Heart right ventricle (tissue), 16 donors: ENCODE measurements at regions not wholly inside any gene's neighbourhood (a gene's known extent, or its start where the extent isn't known, plus 50 kb on each side); places are given as distances from the start of the nearest gene placed in this dataset.

Experiments used
- ATAC-seq, 8 donors: fragments of 200-7000 bp; cut with Tn5 transposase; one replicate each; pipeline ENCODE4 v1.9.1; 2020; ENCODE audit warnings: mild to moderate bottlenecking in 8 of 8, moderate library complexity in 8 of 8, moderate number of reproducible peaks in 1 of 8
- DNase-seq, 2 donors: peaks; one replicate each; pipeline ENCODE4 v3.0.0-alpha.2; 2020
- H3K27ac ChIP-seq, 10 donors: fragments of 200-600 bp; sonication (generic) in 2 of 10; one replicate each; pipeline versions ENCODE4 v1.5.0 to v1.8.0; 2020 to 2022; ENCODE audit warnings: mild to moderate bottlenecking in 3 of 10
- H3K27me3 ChIP-seq, 7 donors: fragments of 200-600 bp; one replicate each; pipeline ENCODE4 v1.8.0; 2021 to 2022; ENCODE audit warnings: mild to moderate bottlenecking in 2 of 7
- H3K36me3 ChIP-seq, 9 donors: fragments of 200-600 bp; sonication (generic) in 1 of 9; one replicate each; pipeline versions ENCODE4 v1.5.0 to v1.8.0; 2020 to 2022; ENCODE audit warnings: mild to moderate bottlenecking in 2 of 9
- H3K4me1 ChIP-seq, 9 donors: fragments of 200-600 bp; sonication (generic) in 1 of 9; one replicate each; pipeline versions ENCODE4 v1.5.0 to v1.8.0; 2020 to 2022; ENCODE audit warnings: mild to moderate bottlenecking in 4 of 9
- H3K4me3 ChIP-seq, 10 donors: fragments of 200-600 bp; sonication (generic) in 2 of 10; one replicate each; pipeline versions ENCODE4 v1.5.0 to v1.8.0; 2020 to 2022; ENCODE audit warnings: mild to moderate bottlenecking in 7 of 10, moderate library complexity in 2 of 10
- H3K9me3 ChIP-seq, 11 donors: fragments of 200-600 bp in 10 of 11; sonication (generic) in 2 of 11; one replicate each; pipeline versions ENCODE4 v1.5.0 to v1.8.0; 2013 to 2022; ENCODE audit warnings: mild to moderate bottlenecking in 2 of 11, control low read depth in 1 of 11, moderate library complexity in 1 of 11
- WGBS, 2 donors: extraction: QIAGEN DNeasy Blood & Tissue Kit; methylation state at CpG; one replicate each; pipeline ENCODE4 v1.1.7; 2013; ENCODE audit warnings: inconsistent platforms in 1 of 2; 5-methylcytosine and 5-hydroxymethylcytosine counted together
- intact Hi-C, 10 donors: fragments of 100-400 bp; cut with DNase I; formaldehyde crosslinking; loops; one replicate each; pipeline versions ENCODE4 v1.11.1 to v1.14.2; 2022
- TF ChIP-seq, protein P1 (sequence below), 9 donors: fragments of 200-600 bp; sonication (generic) in 2 of 9; IDR thresholded peaks; one replicate each; pipeline versions ENCODE4 v1.5.0 to v1.8.0; 2021 to 2022; ENCODE audit warnings: antibody characterized with exemption in 9 of 9, mild to moderate bottlenecking in 5 of 9, moderate library complexity in 1 of 9
- donor health status: Arrhythmogenic right ventricular cardiomyopathy.
- donor health status: ischemic (EF 13 %, LVEDD 7.1; RV severe dilation, severe dysfunction).
- donor health status: healthy with polysubstance abuse.
- donor health status: DM: no; HTN: yes; CAD: no.
- donor health status: DM: no; HTN: no; CAD: no.
- donor health status: ischemic (EF 25% LVEDD 6.9; RV normal size, moderate dysfunction).
- donor health status: ischemic (EF 25% LVEDD 5.7; RV mildly dilated, moderate dysfunction).
- donor health status: healthy.
- donor health status: DM: yes; HTN: yes; CAD: no.
- donor health status: Ischemic cardiomyopathy.
- donor health status: ischemic (EF 35%, LVEDD 5.7; RV mildly dilated, moderate dysfunction).
- donor health status: nonischemic (EF 11% LVEDD 7.7; RV severe dilation, severe dysfunction).
- donor health status: DM: yes; HTN: yes; CAD: no.
- donor health status: PGD.
- donor health status: ischemic (EF 29% LVEDD 5.4; RV normal size, mild dysfunction).
- donor health status: nonischemic (EF 23%, LVEDD 6.1; RV moderate dilation, normal function).

DNA sequence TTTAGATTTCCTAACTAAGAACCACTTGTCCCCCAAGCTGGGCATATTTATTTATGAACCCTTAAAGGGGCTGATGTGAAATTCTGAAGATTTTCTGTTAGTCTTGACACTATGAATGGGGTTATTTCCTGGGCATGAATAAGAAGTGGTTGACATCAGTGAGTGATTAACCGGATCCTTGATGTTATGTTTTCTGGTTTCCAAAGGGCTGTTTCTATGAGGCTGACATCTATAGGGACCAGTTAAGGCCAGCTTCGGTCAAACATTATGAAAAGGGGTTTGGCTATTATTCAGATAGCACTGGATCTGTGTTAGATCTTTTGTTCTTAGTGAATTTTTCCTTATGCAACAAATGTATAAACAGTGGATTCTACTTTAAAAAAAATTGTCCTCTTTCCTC, 443.7 kb upstream of the SPRED2 start:
- H3K9me3 ChIP-seq: no peaks in the 10 kb centered on the region
- TF ChIP-seq, protein P1, sequence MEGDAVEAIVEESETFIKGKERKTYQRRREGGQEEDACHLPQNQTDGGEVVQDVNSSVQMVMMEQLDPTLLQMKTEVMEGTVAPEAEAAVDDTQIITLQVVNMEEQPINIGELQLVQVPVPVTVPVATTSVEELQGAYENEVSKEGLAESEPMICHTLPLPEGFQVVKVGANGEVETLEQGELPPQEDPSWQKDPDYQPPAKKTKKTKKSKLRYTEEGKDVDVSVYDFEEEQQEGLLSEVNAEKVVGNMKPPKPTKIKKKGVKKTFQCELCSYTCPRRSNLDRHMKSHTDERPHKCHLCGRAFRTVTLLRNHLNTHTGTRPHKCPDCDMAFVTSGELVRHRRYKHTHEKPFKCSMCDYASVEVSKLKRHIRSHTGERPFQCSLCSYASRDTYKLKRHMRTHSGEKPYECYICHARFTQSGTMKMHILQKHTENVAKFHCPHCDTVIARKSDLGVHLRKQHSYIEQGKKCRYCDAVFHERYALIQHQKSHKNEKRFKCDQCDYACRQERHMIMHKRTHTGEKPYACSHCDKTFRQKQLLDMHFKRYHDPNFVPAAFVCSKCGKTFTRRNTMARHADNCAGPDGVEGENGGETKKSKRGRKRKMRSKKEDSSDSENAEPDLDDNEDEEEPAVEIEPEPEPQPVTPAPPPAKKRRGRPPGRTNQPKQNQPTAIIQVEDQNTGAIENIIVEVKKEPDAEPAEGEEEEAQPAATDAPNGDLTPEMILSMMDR (IDR thresholded peaks at IDR 0.05): no peak
- DNase-seq (no peak), ATAC-seq (no peak)
- intact Hi-C loops: no loop called here
- no peak overlapping the region for H3K4me3 ChIP-seq
- WGBS, 2 donors: 52% methylated on average over 2 of the region's 2 CpGs
- no peaks in the 10 kb centered on the region for H3K4me1 ChIP-seq
- no peak overlapping the region for H3K27ac ChIP-seq
- H3K36me3 ChIP-seq: no peaks in the 10 kb centered on the region
- H3K27me3 ChIP-seq: peaks cover 0 to 11% (median 2%) of the 10 kb centered on the region in 7 donors

GRCh38 chr2:65870826-65871225, 438.4 kb upstream of the SPRED2 start:
- Histone ChIP-seq H3K4me1 (no peaks in the 10 kb centered on the region), H3K27ac (no peak overlapping the region), H3K9me3 (no peaks in the 10 kb centered on the region), H3K27me3 (peaks cover 0 to 28% (median 9%) of the 10 kb centered on the region in 7 donors), H3K4me3 (no peak overlapping the region), H3K36me3 (no peaks in the 10 kb centered on the region)
- WGBS, 2 donors: 68 to 88% methylated on average over 2 of the region's 2 CpGs
- TF ChIP-seq, protein P1 (IDR thresholded peaks at IDR 0.05): no peak
- ATAC-seq (no peak), DNase-seq (no peak)
- intact Hi-C loops: no loop called here

DNA sequence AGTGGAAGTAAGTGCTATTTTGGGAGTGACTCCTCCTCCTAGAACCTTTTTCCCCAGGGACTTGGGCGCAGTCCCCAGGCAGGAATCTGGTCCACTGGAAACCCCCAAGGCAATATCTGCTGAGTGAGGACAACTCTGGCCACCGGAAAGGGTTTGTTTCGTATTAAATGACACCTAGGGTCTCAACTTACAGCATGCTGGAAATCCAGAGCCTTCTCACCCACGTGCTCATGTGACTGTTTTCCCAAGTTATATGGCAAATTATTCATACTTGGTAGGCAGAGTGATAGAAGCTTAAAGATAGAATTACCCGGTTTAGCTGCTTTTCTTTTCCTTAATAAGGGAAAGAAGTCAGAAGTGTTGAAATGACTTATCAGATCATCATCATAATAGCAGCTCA, 436.9 kb upstream of the SPRED2 start:
- no peak for ATAC-seq
- H3K4me3 ChIP-seq: no peak overlapping the region
- no peak for DNase-seq
- no peaks in the 10 kb centered on the region for H3K9me3 ChIP-seq
- H3K27ac ChIP-seq: no peak overlapping the region
- peaks cover 0 to 29% (median 9%) of the 10 kb centered on the region in 7 donors for H3K27me3 ChIP-seq
- H3K36me3 ChIP-seq: no peaks in the 10 kb centered on the region
- intact Hi-C loops: no loop called here
- TF ChIP-seq, protein P1 (IDR thresholded peaks at IDR 0.05): no peak
- 67 to 69% methylated on average over 5 of the region's 5 CpGs for WGBS, 2 donors
- H3K4me1 ChIP-seq: no peaks in the 10 kb centered on the region

- 90 to 95% methylated on average over 5 of the region's 5 CpGs for WGBS, 2 donors
- intact Hi-C loops: no loop called here
- H3K27me3 ChIP-seq: peaks cover 0 to 29% (median 9%) of the 10 kb centered on the region in 7 donors
- H3K36me3 ChIP-seq: no peaks in the 10 kb centered on the region
- no peaks in the 10 kb centered on the region for H3K9me3 ChIP-seq
- H3K4me3 ChIP-seq: no peak overlapping the region
- TF ChIP-seq, protein P1 (IDR thresholded peaks at IDR 0.05): no peak
- ATAC-seq: no peak
- H3K4me1 ChIP-seq: no peaks in the 10 kb centered on the region
- no peak overlapping the region for H3K27ac ChIP-seq
- DNase-seq: no peak
Observed at GRCh38 chr2:65868177-65868576, 435.8 kb upstream of the SPRED2 start.
